ENCODE measurements at regions not wholly inside any gene's neighbourhood (a gene's known extent, or its start where the extent isn't known, plus 50 kb on each side); places are given as distances from the start of the nearest gene placed in this dataset.

- BruUV-seq (replicated peaks): no TSS peak
- Histone ChIP-seq H3K4me1 (ENCODE audit: insufficient read depth, low read length, poor library complexity, severe bottlenecking) (peaks cover 4% of the 10 kb centered on the region), H3K36me3 (ENCODE audit: insufficient read depth, low read length) (no peaks in the 10 kb centered on the region), H2AFZ (ENCODE audit: low read length) (no peak overlapping the region), H3K4me3 (ENCODE audit: low read depth, low read length, poor library complexity, severe bottlenecking) (no peak overlapping the region), H3K9me2 (ENCODE audit: insufficient read depth, low read length) (no peaks in the 10 kb centered on the region), H3K79me2 (ENCODE audit: insufficient read depth, low read depth, low read length) (no peaks in the 10 kb centered on the region), H4K20me1 (ENCODE audit: insufficient read depth, low read length) (no peaks in the 10 kb centered on the region), H3K27ac (ENCODE audit: low read depth, low read length, poor library complexity, severe bottlenecking) (no peak overlapping the region), H3K9me3 (ENCODE audit: low read length) (no peaks in the 10 kb centered on the region), H3K4me2 (ENCODE audit: low read length) (no peak overlapping the region)
- no peak for DNase-seq (ENCODE audit: low spot score)
- intact Hi-C loops (cut with micrococcal nuclease; ENCODE audit: unreplicated experiment): loop anchor here (5.0 to 10.0 kb wide), 3 partner anchors 435 to 675 kb away; no protein-coding TSS in a partner anchor
- ChIA-PET POLR2A (interaction anchor here (0.6 kb wide), 1 partner anchor 202 kb away, joined by 3 read pairs; no protein-coding TSS in a partner anchor), CTCF (ENCODE audit: unreplicated experiment) (no interaction called here)
- TF ChIP-seq CTCF (conservative IDR thresholded peaks at IDR 0.05; ENCODE audit: low read length): no peak
These were observed 127.5 kb upstream of the ESR1 start for GRCh38 chr6:151679941-151680340.

- Histone ChIP-seq H3K4me3 (ENCODE audit: low read depth, low read length, poor library complexity, severe bottlenecking) (no peak overlapping the region), H3K4me2 (ENCODE audit: low read length) (no peak overlapping the region), H3K9me2 (ENCODE audit: insufficient read depth, low read length) (no peaks in the 10 kb centered on the region), H4K20me1 (ENCODE audit: insufficient read depth, low read length) (no peaks in the 10 kb centered on the region), H3K4me1 (ENCODE audit: insufficient read depth, low read length, poor library complexity, severe bottlenecking) (no peaks in the 10 kb centered on the region), H2AFZ (ENCODE audit: low read length) (no peak overlapping the region), H3K36me3 (ENCODE audit: insufficient read depth, low read length) (no peaks in the 10 kb centered on the region), H3K9me3 (ENCODE audit: low read length) (no peaks in the 10 kb centered on the region), H3K27ac (ENCODE audit: low read depth, low read length, poor library complexity, severe bottlenecking) (no peak overlapping the region), H3K79me2 (ENCODE audit: insufficient read depth, low read depth, low read length) (no peaks in the 10 kb centered on the region)
- ChIA-PET CTCF (ENCODE audit: unreplicated experiment) (interaction anchor here (0.6 kb wide), 1 partner anchor 655 kb away, joined by 3 read pairs; no protein-coding TSS in a partner anchor), POLR2A (interaction anchor here (0.6 kb wide), 1 partner anchor 30 kb away, joined by 5 read pairs; no protein-coding TSS in a partner anchor)
- no peak for DNase-seq (ENCODE audit: low spot score)
- intact Hi-C loops (cut with micrococcal nuclease; ENCODE audit: unreplicated experiment): no loop called here
- no TSS peak for BruUV-seq (replicated peaks)
- TF ChIP-seq CTCF (conservative IDR thresholded peaks at IDR 0.05; ENCODE audit: low read length): no peak
- TF ChIP-seq EZH2phosphoT487 (IDR thresholded peaks at IDR 0.05; ENCODE audit: borderline replicate concordance, low read depth, low read length): no peak
These were observed 126.5 kb upstream of the ESR1 start for GRCh38 chr6:151680846-151681432.

GRCh38 chr6:151681433-151682059 is 125.9 kb upstream of the ESR1 start:
- POLR2A ChIA-PET: no interaction called here

More at GRCh38 chr6:151681433-151682059, 125.9 kb upstream of the ESR1 start:
- CTCF ChIA-PET (ENCODE audit: unreplicated experiment): interaction anchor here (0.6 kb wide), 1 partner anchor 654 kb away, joined by 3 read pairs; no protein-coding TSS in a partner anchor
- BruUV-seq (replicated peaks): no TSS peak
- intact Hi-C loops (cut with micrococcal nuclease; ENCODE audit: unreplicated experiment): no loop called here
- Histone ChIP-seq H3K4me1 (ENCODE audit: insufficient read depth, low read length, poor library complexity, severe bottlenecking) (no peaks in the 10 kb centered on the region), H3K79me2 (ENCODE audit: insufficient read depth, low read depth, low read length) (no peaks in the 10 kb centered on the region), H3K4me3 (ENCODE audit: low read depth, low read length, poor library complexity, severe bottlenecking) (no peak overlapping the region), H3K9me3 (ENCODE audit: low read length) (no peaks in the 10 kb centered on the region), H3K9me2 (ENCODE audit: insufficient read depth, low read length) (no peaks in the 10 kb centered on the region), H4K20me1 (ENCODE audit: insufficient read depth, low read length) (no peaks in the 10 kb centered on the region), H2AFZ (ENCODE audit: low read length) (no peak overlapping the region), H3K36me3 (ENCODE audit: insufficient read depth, low read length) (no peaks in the 10 kb centered on the region), H3K4me2 (ENCODE audit: low read length) (no peak overlapping the region), H3K27ac (ENCODE audit: low read depth, low read length, poor library complexity, severe bottlenecking) (no peak overlapping the region)
- DNase-seq (ENCODE audit: low spot score): no peak
- TF ChIP-seq CTCF (conservative IDR thresholded peaks at IDR 0.05; ENCODE audit: low read length) (no peak), EZH2phosphoT487 (IDR thresholded peaks at IDR 0.05; ENCODE audit: borderline replicate concordance, low read depth, low read length) (no peak)

All from OCI-LY7 (cell line).